ENCODE measurements at regions not wholly inside any gene's neighbourhood (a gene's known extent, or its start where the extent isn't known, plus 50 kb on each side); places are given as distances from the start of the nearest gene placed in this dataset.

DNA sequence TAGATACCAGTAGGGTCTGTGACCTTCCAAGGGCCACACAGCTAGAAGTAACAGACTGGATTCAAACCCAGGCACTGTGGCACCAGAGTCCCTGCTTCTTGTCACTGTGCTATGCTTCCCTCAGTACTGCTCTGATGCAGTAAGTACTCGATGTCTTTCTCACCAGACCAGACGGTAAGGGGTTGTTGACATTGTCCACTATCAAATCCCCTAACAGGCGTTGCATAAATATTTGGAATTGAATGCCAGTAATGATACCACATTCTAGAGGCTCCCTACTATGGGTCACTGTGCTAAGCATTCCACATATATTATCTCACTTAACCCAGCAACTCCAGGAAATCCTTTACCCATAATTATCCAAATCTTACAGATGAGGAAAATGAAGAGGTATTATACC, 223.1 kb downstream of the C1D start:
- ChIA-PET POLR2A (no interaction called here), CTCF (interaction anchor here (0.7 to 3.5 kb wide), 27 partner anchors 9 to 1424 kb away, joined by 3 to 16 read pairs (median 3); partner anchors contain the start of gene MEIS1)
- no peak for DNase-seq (ENCODE audit: low read depth in 1 of 2, low spot score in 1 of 2)
- TF ChIP-seq ZNF302 (CRISPR knock-in tag; IDR thresholded peaks at IDR 0.05) (no peak), HOXA7 (CRISPR knock-in tag; IDR thresholded peaks at IDR 0.05) (no peak), RCOR1 (IDR thresholded peaks at IDR 0.05; ENCODE audit: low read depth, low read length) (no peak), PHF8 (IDR thresholded peaks at IDR 0.05; ENCODE audit: borderline replicate concordance, low read depth) (no peak)
- TF ChIP-seq, protein P1, sequence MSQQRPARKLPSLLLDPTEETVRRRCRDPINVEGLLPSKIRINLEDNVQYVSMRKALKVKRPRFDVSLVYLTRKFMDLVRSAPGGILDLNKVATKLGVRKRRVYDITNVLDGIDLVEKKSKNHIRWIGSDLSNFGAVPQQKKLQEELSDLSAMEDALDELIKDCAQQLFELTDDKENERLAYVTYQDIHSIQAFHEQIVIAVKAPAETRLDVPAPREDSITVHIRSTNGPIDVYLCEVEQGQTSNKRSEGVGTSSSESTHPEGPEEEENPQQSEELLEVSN (IDR thresholded peaks at IDR 0.05; ENCODE audit: borderline replicate concordance, low read depth), result no peak
- no peak overlapping the region for H3K4me2 ChIP-seq
- H3K27ac ChIP-seq, result no peak overlapping the region
- H3K4me1 ChIP-seq, result no peaks in the 10 kb centered on the region
- ATAC-seq, result no peak
- no peak overlapping the region for H3K4me3 ChIP-seq
- FAIRE-seq, result no peak
- 44% methylated on average over 3 of the region's 3 CpGs for WGBS (ENCODE audit: missing lambda C conversion rate)
- H3K9me3 ChIP-seq, result no peaks in the 10 kb centered on the region

DNA sequence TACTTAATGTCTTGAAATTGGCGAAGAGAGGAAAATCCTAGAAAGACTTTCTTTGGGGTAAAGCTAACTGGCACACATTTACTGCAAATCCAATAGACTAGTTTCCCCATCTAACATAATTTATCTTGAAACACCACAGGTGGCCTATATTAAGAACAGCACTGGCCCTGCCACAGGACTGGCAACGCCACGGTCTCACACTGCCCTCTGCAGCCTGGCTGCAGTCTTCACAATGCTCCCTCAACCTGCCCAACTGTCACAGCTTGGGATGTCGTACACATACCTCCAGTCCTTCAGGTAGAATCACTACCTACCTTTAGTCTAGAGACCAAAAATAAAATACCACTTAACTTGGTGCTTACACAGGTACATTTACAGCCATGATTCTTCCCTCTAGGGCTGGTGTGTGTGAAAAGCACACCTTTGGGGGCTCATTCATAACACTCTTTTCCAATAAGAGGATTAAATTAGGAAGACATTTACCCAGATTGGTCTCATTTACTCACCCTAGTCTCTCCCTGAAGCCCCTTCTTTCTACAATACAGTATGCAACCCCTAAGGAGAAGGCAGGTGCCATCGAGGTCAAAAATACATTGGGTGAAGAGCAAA, 222.2 kb downstream of the C1D start:
- ChIA-PET POLR2A (no interaction called here), CTCF (interaction anchor here (0.6 to 3.5 kb wide), 33 partner anchors 8 to 1706 kb away, joined by 3 to 16 read pairs (median 3); partner anchors contain the start of gene MEIS1)
- FAIRE-seq, result no peak

DNA sequence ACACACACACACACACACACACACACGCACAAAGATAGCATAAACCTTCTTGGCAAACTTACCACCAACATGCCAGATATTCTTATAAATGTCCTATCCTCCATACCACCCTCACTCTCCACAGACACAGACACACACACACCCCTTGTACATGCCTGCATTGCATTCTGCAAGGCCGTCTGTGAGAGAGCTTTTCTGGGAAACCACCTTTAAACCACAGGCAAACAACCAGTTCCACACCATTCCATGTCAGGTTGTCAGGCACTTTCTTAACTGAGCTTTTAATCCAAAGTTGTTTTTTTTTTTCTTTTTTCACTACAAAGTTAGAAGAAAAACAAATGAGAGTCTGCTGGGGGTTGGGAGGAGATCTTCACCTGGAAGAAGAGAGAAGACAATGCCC, 221.1 kb downstream of the C1D start:
- Histone ChIP-seq H3K4me2 (no peak overlapping the region), H3K4me3 (no peak overlapping the region), H3K27ac (no peak overlapping the region), H3K4me1 (peaks cover 4% of the 10 kb centered on the region; the same call in 2 of the 3 replicates), H3K9me3 (no peaks in the 10 kb centered on the region)
- TF ChIP-seq RCOR1 (IDR thresholded peaks at IDR 0.05; ENCODE audit: low read depth, low read length) (no peak), CHD4 (IDR thresholded peaks at IDR 0.05; ENCODE audit: borderline replicate concordance) (no peak), ZSCAN20 (CRISPR knock-in tag; IDR thresholded peaks at IDR 0.05) (no peak), HOXA7 (CRISPR knock-in tag; IDR thresholded peaks at IDR 0.05) (no peak)
- ATAC-seq (no peak), FAIRE-seq (no peak), DNase-seq (ENCODE audit: low read depth in 1 of 2, low spot score in 1 of 2) (no peak)
- ChIA-PET POLR2A (no interaction called here), CTCF (interaction anchor here (0.6 to 3.5 kb wide), 14 partner anchors 12 to 1429 kb away, joined by 3 to 16 read pairs (median 3); no protein-coding TSS in a partner anchor)
- WGBS (ENCODE audit: missing lambda C conversion rate), result 26% methylated on average over 2 of the region's 2 CpGs

More for the DNA sequence above, 222.2 kb downstream of the C1D start:
- Histone ChIP-seq H3K4me3 (no peak overlapping the region), H3K4me1 (no peaks in the 10 kb centered on the region), H3K9me3 (no peaks in the 10 kb centered on the region), H3K4me2 (no peak overlapping the region), H3K27ac (no peak overlapping the region)
- peak; percentile 96 to 100 for ATAC-seq
- 8% methylated on average over 5 of the region's 5 CpGs for whole genome bisulfite sequencing (ENCODE audit: missing lambda C conversion rate)
- DNase-seq (ENCODE audit: low read depth in 1 of 2, low spot score in 1 of 2), result peak; percentile 46 to 72
- TF ChIP-seq RAD21 (conservative IDR thresholded peaks at IDR 0.05 in 1 of 2, IDR thresholded peaks at IDR 0.05 in 1 of 2) (peak; percentile 96), NR3C1 (IDR thresholded peaks at IDR 0.05) (no peak), CHD2 (IDR thresholded peaks at IDR 0.05; ENCODE audit: low read length, partially characterized antibody) (no peak), SMC3 (IDR thresholded peaks at IDR 0.05) (peak; percentile 87), ZFP36 (IDR thresholded peaks at IDR 0.05; ENCODE audit: borderline replicate concordance, partially characterized antibody) (no peak)
- TF ChIP-seq, protein P1 (IDR thresholded peaks at IDR 0.05; ENCODE audit: borderline replicate concordance, low read depth), result no peak
- TF ChIP-seq, protein P2, sequence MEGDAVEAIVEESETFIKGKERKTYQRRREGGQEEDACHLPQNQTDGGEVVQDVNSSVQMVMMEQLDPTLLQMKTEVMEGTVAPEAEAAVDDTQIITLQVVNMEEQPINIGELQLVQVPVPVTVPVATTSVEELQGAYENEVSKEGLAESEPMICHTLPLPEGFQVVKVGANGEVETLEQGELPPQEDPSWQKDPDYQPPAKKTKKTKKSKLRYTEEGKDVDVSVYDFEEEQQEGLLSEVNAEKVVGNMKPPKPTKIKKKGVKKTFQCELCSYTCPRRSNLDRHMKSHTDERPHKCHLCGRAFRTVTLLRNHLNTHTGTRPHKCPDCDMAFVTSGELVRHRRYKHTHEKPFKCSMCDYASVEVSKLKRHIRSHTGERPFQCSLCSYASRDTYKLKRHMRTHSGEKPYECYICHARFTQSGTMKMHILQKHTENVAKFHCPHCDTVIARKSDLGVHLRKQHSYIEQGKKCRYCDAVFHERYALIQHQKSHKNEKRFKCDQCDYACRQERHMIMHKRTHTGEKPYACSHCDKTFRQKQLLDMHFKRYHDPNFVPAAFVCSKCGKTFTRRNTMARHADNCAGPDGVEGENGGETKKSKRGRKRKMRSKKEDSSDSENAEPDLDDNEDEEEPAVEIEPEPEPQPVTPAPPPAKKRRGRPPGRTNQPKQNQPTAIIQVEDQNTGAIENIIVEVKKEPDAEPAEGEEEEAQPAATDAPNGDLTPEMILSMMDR (IDR thresholded peaks at IDR 0.05), result peak; percentile 89

DNA sequence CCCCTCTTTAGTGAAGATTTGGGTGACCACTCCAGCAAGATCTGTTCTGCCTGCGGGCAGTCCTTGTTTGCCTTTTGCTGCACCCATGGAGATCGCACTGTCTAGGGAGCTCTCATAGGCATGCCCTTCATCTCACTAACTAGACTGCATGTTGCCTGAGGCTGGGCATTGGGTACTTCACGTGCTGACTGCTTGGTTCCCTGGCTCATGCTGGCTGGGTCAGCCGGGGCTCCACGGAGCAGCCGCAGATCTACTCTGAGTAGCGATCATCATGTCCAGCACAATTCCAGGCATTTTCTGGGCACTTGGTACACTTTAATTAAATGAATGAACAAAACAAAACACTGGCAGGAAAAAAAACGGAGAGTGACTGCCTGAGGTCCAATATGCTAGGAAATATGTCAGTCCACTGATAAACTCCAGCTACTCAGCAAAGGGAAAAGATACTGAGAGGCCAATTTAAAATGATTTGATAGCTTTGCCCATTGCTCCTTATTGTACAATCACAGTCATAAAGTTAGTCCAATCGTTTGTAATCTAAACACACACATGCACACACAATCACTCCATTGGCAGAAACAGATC, 220.3 kb downstream of the C1D start:
- ChIA-PET CTCF (interaction anchor here (0.6 to 3.5 kb wide), 11 partner anchors 11 to 1429 kb away, joined by 3 to 16 read pairs (median 3); no protein-coding TSS in a partner anchor), POLR2A (no interaction called here)
- no peak for DNase-seq (ENCODE audit: low read depth in 1 of 2, low spot score in 1 of 2)
- no peak overlapping the region for H3K4me2 ChIP-seq
- 48% methylated on average over 9 of the region's 9 CpGs for WGBS (ENCODE audit: missing lambda C conversion rate)
- peaks cover 4% of the 10 kb centered on the region; the same call in 2 of the 3 replicates for H3K4me1 ChIP-seq
- H3K27ac ChIP-seq, result no peak overlapping the region
- ATAC-seq, result no peak
- no peaks in the 10 kb centered on the region for H3K9me3 ChIP-seq
- no peak for FAIRE-seq
- H3K4me3 ChIP-seq, result no peak overlapping the region
- TF ChIP-seq FOXS1 (CRISPR knock-in tag; IDR thresholded peaks at IDR 0.05) (no peak), KDM5A (IDR thresholded peaks at IDR 0.05) (no peak), JUN (IDR thresholded peaks at IDR 0.05) (no peak), BHLHE40 (IDR thresholded peaks at IDR 0.05; ENCODE audit: low read depth, low read length) (no peak), EHMT2 (IDR thresholded peaks at IDR 0.05; ENCODE audit: low read depth) (no peak), RCOR1 (IDR thresholded peaks at IDR 0.05; ENCODE audit: low read depth, low read length) (no peak), MAZ (IDR thresholded peaks at IDR 0.05; ENCODE audit: borderline replicate concordance, low read depth, low read length) (no peak), FOSB (CRISPR knock-in tag; IDR thresholded peaks at IDR 0.05) (no peak)
- TF ChIP-seq, protein P2 (IDR thresholded peaks at IDR 0.05), result no peak
